Caki2 (cell line): ENCODE measurements at regions not wholly inside any gene's neighbourhood (a gene's known extent, or its start where the extent isn't known, plus 50 kb on each side); places are given as distances from the start of the nearest gene placed in this dataset.

Experiments
- DNase-seq: peaks from one replicate; pipeline ENCODE4 v3.0.0-alpha.2; 2015; ENCODE audit warnings: low read depth
- in situ Hi-C: cut with HindIII; loops from 2 replicates; pipeline ENCODE4 v1.10.0; 2016; ENCODE audit warnings: low sequenced_read_pairs, low pct_unique_long_range_greater_than_20kb, mixed read lengths

DNA sequence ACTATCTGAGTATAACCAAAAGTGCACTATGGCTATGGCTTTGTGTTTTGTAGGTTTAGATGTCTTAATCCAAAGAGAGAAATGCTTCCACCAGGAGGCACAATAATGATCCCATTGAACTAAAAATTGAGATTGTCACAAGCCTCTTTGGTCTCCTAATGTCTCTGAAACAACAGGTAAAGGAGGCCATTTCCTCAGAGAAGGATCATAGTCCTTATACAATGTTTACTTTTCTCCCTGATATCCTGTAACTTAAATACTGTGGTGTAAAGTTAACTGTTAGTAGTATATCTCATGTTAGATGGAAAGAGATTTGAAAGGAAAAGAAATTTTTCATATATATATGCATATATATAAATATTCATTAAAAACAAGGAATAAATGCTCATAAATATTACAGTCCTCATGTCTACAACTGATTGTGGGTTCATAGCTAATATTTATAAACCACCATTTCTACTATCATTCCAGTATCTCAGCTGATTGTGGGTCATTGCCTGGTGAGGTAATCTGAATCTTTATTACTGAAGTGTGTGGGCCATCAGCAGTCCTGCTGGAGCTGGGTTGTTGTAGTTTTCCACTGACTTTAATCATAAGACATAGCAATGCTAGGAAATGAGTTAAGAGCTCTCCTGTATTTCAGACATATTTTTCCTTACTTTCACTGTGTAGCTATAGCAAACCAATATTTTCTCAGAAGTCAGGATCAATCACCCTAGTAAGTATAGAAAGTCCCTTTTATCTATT lies 1230.4 kb downstream of the PCDH18 start:
- in situ Hi-C loops = no loop called here
- DNase-seq = no peak

GRCh38 chr4:136283977-136284376 lies 1248.3 kb downstream of the PCDH18 start:
- DNase-seq = no peak
- in situ Hi-C loops = no loop called here

GRCh38 chr4:136281889-136282288 lies 1250.4 kb downstream of the PCDH18 start:
- in situ Hi-C loops = no loop called here
- no peak for DNase-seq

DNA sequence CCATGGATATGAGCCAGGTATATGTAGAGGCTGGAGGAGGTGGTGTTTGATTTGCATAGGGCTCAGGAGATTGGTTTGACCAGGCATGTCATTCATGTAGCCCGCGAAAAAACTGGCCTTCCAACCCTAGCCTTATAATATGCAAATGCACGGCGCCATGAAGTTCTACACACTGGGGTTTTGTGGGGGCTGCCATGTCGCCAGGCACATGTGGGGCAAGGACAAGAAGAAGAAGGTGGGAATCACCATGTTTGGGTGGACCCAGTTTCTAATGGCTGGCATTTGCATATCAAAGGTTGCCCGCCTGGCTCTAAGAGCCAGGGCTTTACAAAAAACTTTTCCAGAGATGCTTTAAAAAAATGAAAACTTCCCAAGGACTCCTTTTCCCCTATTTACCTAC lies 1251.0 kb downstream of the PCDH18 start:
- in situ Hi-C loops = no loop called here
- no peak for DNase-seq

- in situ Hi-C loops = no loop called here
- no peak for DNase-seq
These were observed 1254.6 kb downstream of the PCDH18 start for GRCh38 chr4:136277741-136278140.

- in situ Hi-C loops = no loop called here
- DNase-seq = no peak
These were observed 1285.4 kb downstream of the PCDH18 start for GRCh38 chr4:136246876-136247275.

GRCh38 chr4:136241221-136241986 lies 1290.9 kb downstream of the PCDH18 start:
- no peak for DNase-seq

GRCh38 chr4:136227315-136227714 lies 1305.0 kb downstream of the PCDH18 start:
- no peak for DNase-seq
- in situ Hi-C loops = no loop called here

More at GRCh38 chr4:136241221-136241986, 1290.9 kb downstream of the PCDH18 start:
- in situ Hi-C loops = no loop called here

DNA sequence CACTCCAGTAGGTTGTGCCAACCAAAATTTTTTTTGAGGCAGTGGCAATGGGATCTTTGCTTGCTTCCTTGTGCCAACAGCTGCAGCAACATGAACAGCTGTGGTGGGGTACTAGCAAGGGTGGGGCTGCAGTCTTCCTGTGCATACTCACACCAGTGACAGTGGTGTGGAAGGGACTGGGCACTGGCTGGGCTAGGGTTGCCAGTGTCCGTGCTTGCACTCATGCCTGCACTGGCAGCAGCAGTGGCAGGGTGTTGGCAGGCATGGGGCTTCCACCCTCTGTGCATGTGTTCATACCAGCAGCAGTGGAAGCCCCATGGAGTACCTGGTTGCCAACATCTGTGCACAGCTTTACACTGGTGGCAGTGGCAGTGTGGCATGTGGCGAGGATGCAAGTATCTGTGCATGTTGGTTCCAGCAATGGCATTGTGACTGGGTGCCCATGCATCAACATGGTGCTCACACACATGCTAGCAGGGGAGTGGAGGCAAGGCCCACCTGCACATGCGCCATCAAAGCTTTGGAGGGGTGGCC lies 1312.6 kb downstream of the PCDH18 start:
- in situ Hi-C loops = no loop called here
- DNase-seq = no peak

DNA sequence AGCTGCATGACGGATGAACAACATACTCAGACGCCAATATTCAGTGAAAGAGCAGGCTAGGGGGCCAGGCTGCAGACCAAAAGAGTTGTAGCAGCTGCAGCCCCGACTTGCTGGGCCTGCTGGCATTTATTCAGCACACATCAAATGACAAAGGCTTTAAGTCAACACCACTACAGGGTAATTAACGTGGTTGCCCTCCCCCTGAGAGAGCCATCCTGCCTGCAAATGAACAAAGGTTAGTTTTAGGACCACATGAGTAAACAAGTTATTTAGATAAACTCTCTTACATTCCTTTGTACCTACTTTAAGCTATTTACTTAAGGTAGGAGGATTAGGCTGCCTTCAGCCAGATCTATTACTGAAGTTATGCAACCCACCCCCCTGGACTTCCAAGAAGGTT lies 1329.1 kb downstream of the PCDH18 start:
- DNase-seq = no peak
- in situ Hi-C loops = no loop called here

GRCh38 chr4:136198358-136198757 lies 1333.9 kb downstream of the PCDH18 start:
- in situ Hi-C loops = no loop called here
- no peak for DNase-seq

DNA sequence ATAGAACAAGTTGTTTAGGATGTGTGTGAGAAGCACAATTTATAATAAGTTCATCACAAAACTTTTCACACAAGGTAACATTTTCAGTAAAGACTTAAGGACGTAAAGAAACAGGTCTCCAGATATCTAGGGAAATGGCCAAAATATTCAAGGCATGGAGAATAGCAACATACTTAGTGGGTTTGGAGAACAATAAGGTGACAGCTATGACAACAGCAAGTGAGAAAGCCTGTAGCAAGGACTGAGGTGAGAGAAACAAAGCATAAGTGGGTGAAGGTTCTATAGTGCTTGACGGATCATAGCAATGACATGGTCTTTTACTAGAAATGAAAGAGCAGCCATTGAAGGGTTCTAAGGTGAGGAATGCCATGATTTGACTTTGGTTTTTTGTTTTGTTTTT lies 1337.3 kb downstream of the PCDH18 start:
- no peak for DNase-seq
- in situ Hi-C loops = no loop called here

GRCh38 chr4:136186650-136187049 lies 1345.6 kb downstream of the PCDH18 start:
- in situ Hi-C loops = no loop called here
- DNase-seq = no peak

DNA sequence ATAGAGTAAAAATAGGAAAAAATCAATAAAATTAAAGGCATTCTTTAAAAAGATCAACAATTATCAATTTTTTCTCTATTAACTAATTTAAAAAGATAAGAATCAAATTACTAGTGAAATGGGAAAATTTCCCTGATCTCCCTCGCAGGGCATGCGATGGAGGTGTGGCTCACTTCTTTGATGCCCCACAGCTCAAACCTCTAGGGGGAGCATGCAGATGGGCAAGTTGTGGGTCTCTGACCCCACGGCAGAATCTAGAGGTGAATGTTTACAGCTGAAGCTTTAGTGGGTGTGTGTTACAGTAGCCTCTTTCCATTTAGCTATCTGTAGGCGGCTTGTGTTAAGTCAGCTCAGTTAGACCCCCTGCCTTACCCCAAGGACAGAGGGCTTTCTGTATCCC lies 1348.8 kb downstream of the PCDH18 start:
- DNase-seq = no peak
- in situ Hi-C loops = no loop called here

- in situ Hi-C loops = no loop called here
These were observed 1375.3 kb downstream of the PCDH18 start for GRCh38 chr4:136156947-136157346.

GRCh38 chr4:136150046-136150445 lies 1382.2 kb downstream of the PCDH18 start:
- in situ Hi-C loops = no loop called here

More at GRCh38 chr4:136156947-136157346, 1375.3 kb downstream of the PCDH18 start:
- no peak for DNase-seq

DNA sequence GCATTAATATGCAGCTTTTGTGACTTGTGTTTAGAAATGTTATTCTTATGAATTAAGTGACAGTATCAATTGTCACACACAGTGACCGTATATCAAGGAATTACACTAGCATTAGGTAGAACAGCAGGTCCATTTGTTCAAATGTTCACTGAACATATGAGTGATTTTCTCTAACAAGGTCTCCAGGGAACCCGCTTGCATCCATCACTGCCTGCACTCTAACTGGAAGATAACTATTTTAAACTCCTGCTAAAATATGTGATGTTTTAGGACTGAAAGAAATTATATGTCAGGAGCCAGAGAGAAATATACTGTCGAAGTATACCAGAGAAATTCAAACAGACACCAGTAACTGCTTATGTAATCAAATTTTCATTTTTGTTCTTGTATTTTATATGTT lies 1395.7 kb downstream of the PCDH18 start:
- in situ Hi-C loops = no loop called here
- no peak for DNase-seq

More at GRCh38 chr4:136150046-136150445, 1382.2 kb downstream of the PCDH18 start:
- no peak for DNase-seq

DNA sequence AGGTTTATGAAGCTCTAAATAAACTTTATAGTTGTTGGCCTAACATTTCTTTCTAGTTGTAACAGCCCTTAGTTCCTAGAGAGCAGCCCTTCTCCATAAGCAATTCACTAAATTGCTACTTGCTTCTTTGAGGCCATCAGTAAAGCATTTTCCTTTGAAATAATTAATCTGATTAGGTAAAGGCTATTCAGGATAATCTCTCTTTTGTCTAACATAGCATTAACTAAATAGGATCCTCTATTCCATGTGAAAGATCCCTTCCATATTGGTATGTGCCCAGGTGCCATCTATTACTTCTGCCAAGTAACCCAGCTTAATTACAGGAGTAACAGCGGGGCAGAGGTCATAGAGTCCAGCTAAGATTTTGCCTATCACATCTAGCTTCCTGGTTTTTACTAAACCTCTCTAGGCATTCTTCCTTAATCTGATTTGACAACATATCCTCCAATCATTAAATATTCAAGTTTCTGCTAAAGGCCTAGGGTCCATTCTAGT lies 1408.0 kb downstream of the PCDH18 start:
- in situ Hi-C loops = no loop called here
- no peak for DNase-seq

- in situ Hi-C loops = no loop called here
These were observed 1410.9 kb downstream of the PCDH18 start for GRCh38 chr4:136121426-136121825.

More at GRCh38 chr4:136121426-136121825, 1410.9 kb downstream of the PCDH18 start:
- DNase-seq = no peak
